ENCODE measurements at regions not wholly inside any gene's neighbourhood (a gene's known extent, or its start where the extent isn't known, plus 50 kb on each side); places are given as distances from the start of the nearest gene placed in this dataset.

GRCh38 chr3:95453242-95453641 lies 1361.2 kb upstream of the EPHA6 start:
- Histone ChIP-seq H3K9me3 (no peaks in the 10 kb centered on the region), H3K36me3 (no peaks in the 10 kb centered on the region), H3K4me1 (no peaks in the 10 kb centered on the region), H3K4me3 (no peak overlapping the region), H3K27me3 (no peaks in the 10 kb centered on the region), H3K27ac (no peak overlapping the region)
- intact Hi-C loops (cut with DNase I; ENCODE audit: low total_unique reads): no loop called here
- DNase-seq: no peak
- TF ChIP-seq CTCF (IDR thresholded peaks at IDR 0.05) (no peak), POLR2A (IDR thresholded peaks at IDR 0.05) (no peak)

- no peak for DNase-seq
- Histone ChIP-seq H3K27ac (no peak overlapping the region), H3K4me3 (no peak overlapping the region), H3K9me3 (no peaks in the 10 kb centered on the region), H3K36me3 (no peaks in the 10 kb centered on the region), H3K27me3 (no peaks in the 10 kb centered on the region), H3K4me1 (no peaks in the 10 kb centered on the region)
- TF ChIP-seq POLR2A (IDR thresholded peaks at IDR 0.05): no peak
- no peak for TF ChIP-seq CTCF (IDR thresholded peaks at IDR 0.05)
- intact Hi-C loops (cut with DNase I; ENCODE audit: low total_unique reads): no loop called here
Measured at GRCh38 chr3:95456835-95457234, 1357.6 kb upstream of the EPHA6 start.

GRCh38 chr3:95459706-95460105 lies 1354.7 kb upstream of the EPHA6 start:
- Histone ChIP-seq H3K27me3 (no peaks in the 10 kb centered on the region), H3K4me3 (no peak overlapping the region), H3K36me3 (no peaks in the 10 kb centered on the region), H3K27ac (peak overlapping the region in 1 of 2 donors; percentile 49), H3K9me3 (no peaks in the 10 kb centered on the region), H3K4me1 (no peaks in the 10 kb centered on the region)
- TF ChIP-seq CTCF (IDR thresholded peaks at IDR 0.05) (no peak), POLR2A (IDR thresholded peaks at IDR 0.05) (no peak)
- intact Hi-C loops (cut with DNase I; ENCODE audit: low total_unique reads): no loop called here
- DNase-seq: no peak

- no peaks in the 10 kb centered on the region for H3K27me3 ChIP-seq
- H3K36me3 ChIP-seq: no peaks in the 10 kb centered on the region
- H3K4me1 ChIP-seq: no peaks in the 10 kb centered on the region
- H3K27ac ChIP-seq: peak overlapping the region in 1 of 2 donors; percentile 49
- H3K4me3 ChIP-seq: no peak overlapping the region
- TF ChIP-seq POLR2A (IDR thresholded peaks at IDR 0.05) (no peak), CTCF (IDR thresholded peaks at IDR 0.05) (no peak)
- intact Hi-C loops (cut with DNase I; ENCODE audit: low total_unique reads): no loop called here
- peak in 1 of 2 donors; percentile 14 for DNase-seq
- H3K9me3 ChIP-seq: no peaks in the 10 kb centered on the region
Measured at GRCh38 chr3:95460274-95460673, 1354.1 kb upstream of the EPHA6 start.

- H3K36me3 ChIP-seq: no peaks in the 10 kb centered on the region
- no peak overlapping the region for H3K27ac ChIP-seq
- H3K27me3 ChIP-seq: no peaks in the 10 kb centered on the region
- no peaks in the 10 kb centered on the region for H3K9me3 ChIP-seq
- no peak overlapping the region for H3K4me3 ChIP-seq
- no peaks in the 10 kb centered on the region for H3K4me1 ChIP-seq
- intact Hi-C loops (cut with DNase I; ENCODE audit: low total_unique reads): no loop called here
- no peak for DNase-seq
- TF ChIP-seq POLR2A (IDR thresholded peaks at IDR 0.05): no peak
- TF ChIP-seq CTCF (IDR thresholded peaks at IDR 0.05): no peak
Measured at GRCh38 chr3:95462161-95462560, 1352.2 kb upstream of the EPHA6 start.
